ENCODE measurements at regions not wholly inside any gene's neighbourhood (a gene's known extent, or its start where the extent isn't known, plus 50 kb on each side); places are given as distances from the start of the nearest gene placed in this dataset.

GRCh38 chr3:167100651-167101050 lies 279.4 kb downstream of the ZBBX start:
- no peak for TF ChIP-seq POLR2A (IDR thresholded peaks at IDR 0.05)
- TF ChIP-seq CTCF (IDR thresholded peaks at IDR 0.05 in 4 of 5, conservative IDR thresholded peaks at IDR 0.05 in 1 of 5) = no peak

All from gastrocnemius medialis (tissue), 4 donors.